ENCODE measurements at regions not wholly inside any gene's neighbourhood (a gene's known extent, or its start where the extent isn't known, plus 50 kb on each side); places are given as distances from the start of the nearest gene placed in this dataset.

GRCh38 chr16:52597073-52597771 lies 50.3 kb upstream of the TOX3 start:
- TF ChIP-seq CTCF (IDR thresholded peaks at IDR 0.05; ENCODE audit: insufficient read depth, low read length, poor library complexity, severe bottlenecking): no peak
- TF ChIP-seq EZH2phosphoT487 (conservative IDR thresholded peaks at IDR 0.05; ENCODE audit: low read length): no peak

All from SU-DHL-6 (cell line).